Neuronal stem cell (in vitro differentiated cells): ENCODE measurements at regions not wholly inside any gene's neighbourhood (a gene's known extent, or its start where the extent isn't known, plus 50 kb on each side); places are given as distances from the start of the nearest gene placed in this dataset.

Experiments
- DNase-seq: peaks from one replicate; pipeline ENCODE4 v3.0.0-alpha.2; 2013; ENCODE audit warnings: low spot score
- H2AFZ ChIP-seq: one replicate; pipeline ENCODE4 v1.6.1; 2013; ENCODE audit warnings: mild to moderate bottlenecking, low read length, inconsistent platforms
- H2AK5ac ChIP-seq: 2 replicates; pipeline ENCODE4 v1.6.1; 2013; ENCODE audit warnings: low read depth, mild to moderate bottlenecking, inconsistent platforms, low read length, moderate library complexity, mixed read lengths
- H2BK120ac ChIP-seq: 2 replicates; pipeline ENCODE4 v1.6.1; 2013; ENCODE audit warnings: low read depth, mild to moderate bottlenecking, inconsistent platforms, low read length, moderate library complexity, mixed read lengths
- H2BK12ac ChIP-seq: one replicate; pipeline ENCODE4 v1.6.1; 2013; ENCODE audit warnings: low read length, inconsistent platforms
- H2BK15ac ChIP-seq: 2 replicates; pipeline ENCODE4 v1.6.1; 2013; ENCODE audit warnings: mild to moderate bottlenecking, low read length, inconsistent platforms, mixed read lengths
- H2BK5ac ChIP-seq: one replicate; pipeline ENCODE4 v1.6.1; 2013; ENCODE audit warnings: inconsistent platforms, mild to moderate bottlenecking, low read length, moderate library complexity
- H3K14ac ChIP-seq: one replicate; pipeline ENCODE4 v1.6.1; 2013; ENCODE audit warnings: low read length, inconsistent platforms
- H3K18ac ChIP-seq: 2 replicates; pipeline ENCODE4 v1.6.1; 2013; ENCODE audit warnings: low read length, inconsistent platforms
- H3K23ac ChIP-seq: 2 replicates; pipeline ENCODE4 v1.6.1; 2013; ENCODE audit warnings: low read depth, mild to moderate bottlenecking, mixed read lengths, low read length, inconsistent platforms; ENCODE audit not compliant: poor library complexity
- H3K27ac ChIP-seq: replicated peaks from 3 replicates; pipeline ENCODE4 v1.5.1; 2013; ENCODE audit warnings: low read length, inconsistent platforms
- H3K27me3 ChIP-seq, 3 experiments: 2 replicates each; pipeline ENCODE4 v1.6.1; 2013; ENCODE audit warnings: low read length in 3 of 3, mild to moderate bottlenecking in 2 of 3, inconsistent platforms in 1 of 3, low read depth in 1 of 3, mixed read lengths in 1 of 3, moderate library complexity in 1 of 3; ENCODE audit not compliant: control insufficient read depth in 3 of 3, insufficient read depth in 3 of 3
- H3K36me3 ChIP-seq, 2 donors: replicated peaks in 1 of 2; 2 replicates each; pipeline ENCODE4 v1.6.1; 2013; ENCODE audit warnings: low read length in 2 of 2; ENCODE audit not compliant: control insufficient read depth in 2 of 2, insufficient read depth in 2 of 2
- H3K4ac ChIP-seq: 2 replicates; pipeline ENCODE4 v1.6.1; 2013; ENCODE audit warnings: inconsistent platforms, mild to moderate bottlenecking, low read length, moderate library complexity
- H3K4me1 ChIP-seq, 2 donors: 1 replicate in 1 of 2; 2 replicates in 1 of 2; pipeline ENCODE4 v1.6.1; 2013; ENCODE audit warnings: low read length in 2 of 2, low read depth in 1 of 2; ENCODE audit not compliant: control insufficient read depth in 2 of 2, insufficient read depth in 1 of 2
- H3K4me2 ChIP-seq: one replicate; pipeline ENCODE4 v1.6.1; 2013; ENCODE audit warnings: mild to moderate bottlenecking, low read length, inconsistent platforms; ENCODE audit not compliant: insufficient read depth, poor library complexity, severe bottlenecking
- H3K4me3 ChIP-seq, 2 donors: 2 replicates each; pipeline ENCODE4 v1.5.1; 2013; ENCODE audit warnings: low read length in 2 of 2, mild to moderate bottlenecking in 2 of 2, inconsistent platforms in 1 of 2, moderate library complexity in 1 of 2
- H3K79me1 ChIP-seq: one replicate; pipeline ENCODE4 v1.6.1; 2013; ENCODE audit warnings: low read depth, mild to moderate bottlenecking, inconsistent platforms, low read length, moderate library complexity
- H3K9ac ChIP-seq: one replicate; pipeline ENCODE4 v1.6.1; 2013; ENCODE audit warnings: mild to moderate bottlenecking, low read depth, low read length, inconsistent platforms; ENCODE audit not compliant: poor library complexity
- H3K9me3 ChIP-seq, 2 donors: replicated peaks in 1 of 2; 2 replicates each; pipeline versions ENCODE3 to v1.6.1; 2013; ENCODE audit warnings: low read length in 2 of 2, mild to moderate bottlenecking in 2 of 2, inconsistent platforms in 1 of 2, low read depth in 1 of 2, mixed read lengths in 1 of 2, moderate library complexity in 1 of 2; ENCODE audit not compliant: control insufficient read depth in 2 of 2, insufficient read depth in 1 of 2
- H4K8ac ChIP-seq: one replicate; pipeline ENCODE4 v1.6.1; 2013; ENCODE audit warnings: low read depth, mild to moderate bottlenecking, inconsistent platforms, low read length, moderate library complexity
- H4K91ac ChIP-seq: one replicate; pipeline ENCODE4 v1.6.1; 2013; ENCODE audit warnings: low read length, low read depth, mild to moderate bottlenecking, inconsistent platforms; ENCODE audit not compliant: poor library complexity
- WGBS, 2 donors: extraction: QIAGEN DNeasy Blood & Tissue Kit; methylation state at CpG; one replicate each; pipeline ENCODE4 v1.1.7; 2013; ENCODE audit warnings: missing lambda C conversion rate in 2 of 2, mixed read lengths in 1 of 2; ENCODE audit not compliant: insufficient read length in 2 of 2, insufficient replicate concordance in 1 of 2; ENCODE audit errors: extremely low coverage in 2 of 2; 5-methylcytosine and 5-hydroxymethylcytosine counted together

GRCh38 chr13:70391678-70392077 lies 283.4 kb upstream of the KLHL1 start:
- H2BK15ac ChIP-seq = no peak overlapping the region
- H2BK12ac ChIP-seq = no peak overlapping the region
- H3K4me1 ChIP-seq = no peaks in the 10 kb centered on the region
- H3K23ac ChIP-seq = no peak overlapping the region
- no peak overlapping the region for H3K14ac ChIP-seq
- H3K79me1 ChIP-seq = no peaks in the 10 kb centered on the region
- H3K18ac ChIP-seq = no peak overlapping the region
- no peak overlapping the region for H2BK5ac ChIP-seq
- H2AK5ac ChIP-seq = no peak overlapping the region
- H4K8ac ChIP-seq = no peak overlapping the region
- H3K4ac ChIP-seq = no peak overlapping the region
- DNase-seq = no peak
- H4K91ac ChIP-seq = no peak overlapping the region
- H3K9ac ChIP-seq = no peak overlapping the region
- H2AFZ ChIP-seq = no peak overlapping the region
- H2BK120ac ChIP-seq = no peak overlapping the region
- no peaks in the 10 kb centered on the region for H3K27me3 ChIP-seq
- H3K4me2 ChIP-seq = no peak overlapping the region
- WGBS, 2 donors = no CpG with 5 or more reads among the region's 3 CpGs
- H3K9me3 ChIP-seq = no peaks in the 10 kb centered on the region
- no peaks in the 10 kb centered on the region for H3K36me3 ChIP-seq
- H3K27ac ChIP-seq = no peak overlapping the region
- H3K4me3 ChIP-seq = no peak overlapping the region

GRCh38 chr13:70390968-70391367 lies 282.7 kb upstream of the KLHL1 start:
- no peak overlapping the region for H2AFZ ChIP-seq
- no peak overlapping the region for H2BK15ac ChIP-seq
- H3K27me3 ChIP-seq = no peaks in the 10 kb centered on the region
- no peak overlapping the region for H3K27ac ChIP-seq
- no peak overlapping the region for H4K8ac ChIP-seq
- no peak overlapping the region for H3K14ac ChIP-seq
- H3K9ac ChIP-seq = no peak overlapping the region
- no peak overlapping the region for H2AK5ac ChIP-seq
- no peak overlapping the region for H4K91ac ChIP-seq
- H3K36me3 ChIP-seq = no peaks in the 10 kb centered on the region
- no peak overlapping the region for H3K18ac ChIP-seq
- no peak overlapping the region for H2BK120ac ChIP-seq
- WGBS, 2 donors = 100% methylated on average over 1 of the region's 3 CpGs; no CpG with 5 or more reads in 1 of the 2 donors
- H2BK5ac ChIP-seq = no peak overlapping the region
- DNase-seq = no peak
- H3K4ac ChIP-seq = no peak overlapping the region
- no peak overlapping the region for H3K4me2 ChIP-seq
- H3K23ac ChIP-seq = no peak overlapping the region
- no peaks in the 10 kb centered on the region for H3K9me3 ChIP-seq
- no peaks in the 10 kb centered on the region for H3K79me1 ChIP-seq
- H2BK12ac ChIP-seq = no peak overlapping the region
- H3K4me3 ChIP-seq = no peak overlapping the region
- no peaks in the 10 kb centered on the region for H3K4me1 ChIP-seq

DNA sequence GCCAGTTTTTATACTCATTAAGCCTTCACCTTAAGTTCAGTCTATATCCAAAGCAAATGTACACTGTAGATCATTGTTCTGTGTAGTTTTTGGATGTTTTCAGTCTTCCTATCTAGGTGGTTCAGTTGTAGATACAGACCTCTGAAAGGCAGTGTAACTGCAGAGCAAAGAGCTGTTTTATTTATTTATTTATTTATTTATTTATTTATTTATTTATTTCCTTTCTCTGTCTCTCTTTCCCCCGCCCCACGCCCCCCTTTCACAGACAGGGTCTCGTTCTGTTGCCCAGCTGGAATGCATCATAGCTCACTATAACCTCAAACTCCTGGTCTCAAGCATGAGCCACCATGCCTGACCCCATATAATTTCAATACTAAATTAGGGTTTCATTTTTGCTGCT lies 281.8 kb upstream of the KLHL1 start:
- H3K14ac ChIP-seq = no peak overlapping the region
- no peak overlapping the region for H3K9ac ChIP-seq
- H3K27ac ChIP-seq = no peak overlapping the region
- H3K36me3 ChIP-seq = no peaks in the 10 kb centered on the region
- no peak overlapping the region for H2AK5ac ChIP-seq
- H2BK15ac ChIP-seq = no peak overlapping the region
- no peak overlapping the region for H2AFZ ChIP-seq
- H3K9me3 ChIP-seq = no peaks in the 10 kb centered on the region
- no peaks in the 10 kb centered on the region for H3K27me3 ChIP-seq
- H2BK5ac ChIP-seq = no peak overlapping the region
- H2BK12ac ChIP-seq = no peak overlapping the region
- no peak for DNase-seq
- H3K79me1 ChIP-seq = no peaks in the 10 kb centered on the region
- no peak overlapping the region for H3K18ac ChIP-seq
- H3K4me1 ChIP-seq = no peaks in the 10 kb centered on the region
- H3K23ac ChIP-seq = no peak overlapping the region
- no peak overlapping the region for H4K91ac ChIP-seq
- WGBS, 2 donors = no CpG with 5 or more reads among the region's 3 CpGs
- no peak overlapping the region for H4K8ac ChIP-seq
- H3K4me3 ChIP-seq = no peak overlapping the region
- H2BK120ac ChIP-seq = no peak overlapping the region
- no peak overlapping the region for H3K4me2 ChIP-seq
- H3K4ac ChIP-seq = no peak overlapping the region

GRCh38 chr13:70388935-70389334 lies 280.7 kb upstream of the KLHL1 start:
- H3K9ac ChIP-seq = no peak overlapping the region
- no peaks in the 10 kb centered on the region for H3K36me3 ChIP-seq
- H3K4me1 ChIP-seq = no peaks in the 10 kb centered on the region
- H3K27me3 ChIP-seq = no peaks in the 10 kb centered on the region
- H3K4ac ChIP-seq = no peak overlapping the region
- no peak overlapping the region for H3K27ac ChIP-seq
- H3K4me3 ChIP-seq = no peak overlapping the region
- DNase-seq = no peak
- no peak overlapping the region for H2BK15ac ChIP-seq
- H4K8ac ChIP-seq = no peak overlapping the region
- H3K14ac ChIP-seq = no peak overlapping the region
- no peak overlapping the region for H2BK5ac ChIP-seq
- no peak overlapping the region for H3K18ac ChIP-seq
- WGBS, 2 donors = no CpG with 5 or more reads among the region's 1 CpG
- H4K91ac ChIP-seq = no peak overlapping the region
- no peak overlapping the region for H2AFZ ChIP-seq
- no peak overlapping the region for H2AK5ac ChIP-seq
- H2BK12ac ChIP-seq = no peak overlapping the region
- no peaks in the 10 kb centered on the region for H3K9me3 ChIP-seq
- H3K4me2 ChIP-seq = no peak overlapping the region
- no peak overlapping the region for H3K23ac ChIP-seq
- H2BK120ac ChIP-seq = no peak overlapping the region
- H3K79me1 ChIP-seq = no peaks in the 10 kb centered on the region
